ENCODE measurements at regions not wholly inside any gene's neighbourhood (a gene's known extent, or its start where the extent isn't known, plus 50 kb on each side); places are given as distances from the start of the nearest gene placed in this dataset.

DNA sequence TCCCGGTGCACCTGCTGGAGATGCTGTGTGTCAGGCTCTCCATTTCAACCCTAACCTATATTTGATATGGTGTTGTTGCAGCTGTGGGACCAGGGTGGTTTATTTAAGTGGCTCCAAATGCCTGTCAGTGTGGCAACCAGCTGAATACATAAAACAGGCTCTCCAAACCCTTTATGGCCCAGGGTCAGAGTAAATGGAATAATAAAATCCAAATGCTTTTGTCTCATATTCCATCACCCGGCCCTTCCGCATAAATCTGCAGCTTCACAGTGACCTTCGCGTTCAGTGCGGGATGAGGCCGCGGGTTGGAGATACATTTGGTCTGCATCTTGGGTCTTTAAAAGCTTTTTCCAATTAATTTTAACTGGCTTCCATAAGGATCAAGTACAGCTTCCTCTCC is 382.1 kb upstream of the NR2F2 start:
- TF ChIP-seq YY1 (IDR thresholded peaks at IDR 0.05; ENCODE audit: insufficient read depth, insufficient read length) (no peak), SUZ12 (IDR thresholded peaks at IDR 0.05; ENCODE audit: extremely low read depth, insufficient read depth, insufficient read length) (no peak)
